Upper lobe of left lung (tissue), 4 donors: ENCODE measurements at regions not wholly inside any gene's neighbourhood (a gene's known extent, or its start where the extent isn't known, plus 50 kb on each side); places are given as distances from the start of the nearest gene placed in this dataset.

ENCODE experiments used
- CTCF ChIP-seq, 6 experiments: fragments of 450-650 bp in 4 of 6; fragments of 200-600 bp in 2 of 6; sonication (generic) in 2 of 6; IDR thresholded peaks; one replicate each; pipeline ENCODE4 v1.5.1; 2016 to 2019; ENCODE audit warnings: antibody characterized with exemption in 6 of 6
- POLR2A ChIP-seq, 4 donors: fragments of 450-650 bp; IDR thresholded peaks; one replicate each; pipeline ENCODE4 v1.5.1; 2016 to 2017; ENCODE audit warnings: antibody characterized with exemption in 4 of 4, mild to moderate bottlenecking in 2 of 4
- POLR2AphosphoS5 ChIP-seq, 2 donors: sonication (generic); formaldehyde crosslinking; IDR thresholded peaks; one replicate each; pipeline ENCODE4 v1.5.1; 2017; ENCODE audit warnings: antibody characterized with exemption in 2 of 2

GRCh38 chr14:104477117-104477623 is 102.4 kb upstream of the C14orf180 start:
- TF ChIP-seq CTCF (IDR thresholded peaks at IDR 0.05): no peak
- no peak for TF ChIP-seq POLR2AphosphoS5 (IDR thresholded peaks at IDR 0.05)
- TF ChIP-seq POLR2A (IDR thresholded peaks at IDR 0.05): no peak
